Amygdala (tissue), 56 donors: ENCODE measurements at regions not wholly inside any gene's neighbourhood (a gene's known extent, or its start where the extent isn't known, plus 50 kb on each side); places are given as distances from the start of the nearest gene placed in this dataset.
"Not testable (repeated sequence)": the region's sequence is repeated elsewhere in the genome, so short reads cannot be mapped to it uniquely, and the experiment has no call there.

Experiments used
- DNase-seq, 56 donors: peaks; one replicate each; lab custom pipeline; 2025; lab: John Stamatoyannopoulos, UW

DNA sequence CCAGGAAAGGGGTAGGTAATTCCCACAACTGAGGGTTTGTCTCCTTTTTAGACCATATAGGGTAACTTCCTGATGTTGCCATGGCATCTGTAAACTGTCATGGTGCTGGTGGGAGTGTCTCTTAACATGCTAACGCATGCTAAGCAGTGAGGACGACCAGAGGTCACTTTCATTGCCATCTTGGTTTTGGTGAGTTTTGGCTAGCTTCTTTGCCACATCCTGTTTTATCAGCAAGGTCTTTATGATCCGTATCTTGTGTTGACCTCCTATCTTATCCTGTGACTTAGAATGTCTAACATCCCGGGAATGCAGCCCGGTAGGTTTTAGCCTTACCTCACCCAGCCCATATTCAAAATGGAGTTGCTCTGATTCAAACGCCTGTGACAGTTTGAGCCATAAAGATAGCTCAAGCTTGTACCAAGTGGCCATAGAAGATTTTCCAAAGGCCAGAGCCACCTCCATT lies 176.0 kb upstream of the NAMPT start:
- no peak for DNase-seq

- no peak for DNase-seq
These were observed 174.8 kb upstream of the NAMPT start for GRCh38 chr7:106459397-106460072.

- DNase-seq: no peak
These were observed 172.9 kb upstream of the NAMPT start for GRCh38 chr7:106457678-106458077.

DNA sequence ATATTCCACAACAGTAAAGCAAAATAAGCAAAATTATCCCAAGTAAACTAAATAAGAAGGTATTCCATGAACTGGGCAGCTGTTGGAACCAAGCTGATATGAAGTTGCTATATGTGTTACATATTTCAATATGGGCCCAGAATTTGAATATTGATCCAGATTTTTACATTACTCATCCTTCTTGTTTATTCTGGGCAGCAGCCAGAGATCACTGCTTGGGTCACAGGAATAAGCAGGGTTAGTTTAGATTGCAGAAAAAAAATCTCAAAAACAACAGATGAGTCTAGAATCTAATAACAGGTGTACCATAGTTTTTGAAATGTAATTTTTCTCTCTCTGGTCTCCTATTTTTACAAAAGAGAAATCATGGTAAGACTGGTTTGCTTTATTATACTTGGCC lies 171.5 kb upstream of the NAMPT start:
- DNase-seq: no peak

GRCh38 chr7:106452031-106452851 lies 167.5 kb upstream of the NAMPT start:
- DNase-seq: no peak

DNA sequence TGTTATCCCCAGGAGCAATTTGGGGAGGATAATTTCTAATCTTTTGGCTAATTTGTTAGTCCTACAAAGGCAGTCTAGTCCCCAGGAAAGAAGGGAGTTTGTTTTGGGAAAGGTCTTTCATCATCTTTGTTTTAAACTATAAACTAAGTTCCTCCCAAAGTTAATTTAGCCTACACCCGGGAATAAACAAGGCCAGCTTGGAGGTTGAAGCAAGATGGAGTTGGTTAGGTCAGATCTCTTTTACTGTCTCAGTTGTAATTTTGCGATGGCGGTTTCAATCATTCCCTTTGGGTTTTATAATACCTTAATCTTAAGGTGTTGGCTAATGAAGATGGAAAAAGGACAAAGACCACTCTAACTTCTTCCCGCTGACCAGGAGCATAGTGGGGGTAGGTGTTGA lies 166.4 kb upstream of the NAMPT start:
- no peak for DNase-seq

DNA sequence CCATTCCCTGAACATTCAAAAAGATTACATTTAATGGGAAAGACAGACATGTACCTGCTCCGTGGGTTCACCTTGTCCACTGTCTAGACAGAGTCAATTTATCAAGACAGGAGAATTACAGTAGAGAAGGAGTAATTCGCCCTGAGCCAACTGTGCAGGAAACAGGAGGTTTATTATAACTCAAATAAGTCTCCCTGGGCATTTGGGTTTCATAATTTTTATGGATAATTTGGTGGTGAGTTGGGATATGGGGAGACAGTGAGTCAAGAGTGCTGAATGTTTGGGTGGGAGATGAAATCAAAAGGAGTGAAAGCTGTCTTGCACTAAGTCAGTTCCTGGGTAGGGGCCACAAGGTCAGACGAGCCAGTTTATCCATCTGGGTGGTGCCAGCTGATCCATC lies 165.9 kb upstream of the NAMPT start:
- no peak for DNase-seq

- no peak for DNase-seq
These were observed 164.4 kb upstream of the NAMPT start for GRCh38 chr7:106448992-106449859.

DNA sequence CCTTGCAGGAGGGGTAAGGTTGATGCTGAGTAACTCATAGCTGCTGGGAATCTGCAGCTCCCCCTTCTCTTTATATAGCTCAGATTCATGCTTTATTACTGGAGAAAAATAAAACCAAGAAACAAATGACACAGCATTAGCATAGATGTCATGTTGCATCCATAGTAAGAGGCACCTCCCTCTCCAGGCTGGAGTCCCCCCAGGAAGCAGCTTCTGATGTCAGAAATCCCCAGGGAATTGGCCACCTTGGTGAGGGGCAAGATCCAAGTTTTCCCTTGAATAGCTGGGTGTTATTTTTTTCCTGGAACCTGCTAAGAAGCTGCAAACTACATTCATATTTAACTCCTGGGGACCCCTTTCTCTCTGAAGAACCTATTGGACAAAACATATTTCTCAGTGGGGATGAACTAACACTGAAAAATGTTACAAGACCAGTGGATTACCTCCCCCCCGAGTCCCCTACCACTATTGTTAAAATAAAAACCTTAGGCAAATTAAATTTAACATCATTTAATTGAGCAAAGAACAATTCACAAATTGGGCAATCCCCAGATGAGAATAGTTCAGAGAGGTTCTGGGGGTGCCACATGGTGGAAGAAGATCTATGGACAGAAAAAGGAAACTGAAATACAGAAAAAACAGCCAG lies 163.7 kb upstream of the NAMPT start:
- DNase-seq: no peak

- DNase-seq: no peak
These were observed 162.6 kb upstream of the NAMPT start for GRCh38 chr7:106447318-106447847.

GRCh38 chr7:106445366-106445765 lies 160.6 kb upstream of the NAMPT start:
- DNase-seq: not testable (repeated sequence)

DNA sequence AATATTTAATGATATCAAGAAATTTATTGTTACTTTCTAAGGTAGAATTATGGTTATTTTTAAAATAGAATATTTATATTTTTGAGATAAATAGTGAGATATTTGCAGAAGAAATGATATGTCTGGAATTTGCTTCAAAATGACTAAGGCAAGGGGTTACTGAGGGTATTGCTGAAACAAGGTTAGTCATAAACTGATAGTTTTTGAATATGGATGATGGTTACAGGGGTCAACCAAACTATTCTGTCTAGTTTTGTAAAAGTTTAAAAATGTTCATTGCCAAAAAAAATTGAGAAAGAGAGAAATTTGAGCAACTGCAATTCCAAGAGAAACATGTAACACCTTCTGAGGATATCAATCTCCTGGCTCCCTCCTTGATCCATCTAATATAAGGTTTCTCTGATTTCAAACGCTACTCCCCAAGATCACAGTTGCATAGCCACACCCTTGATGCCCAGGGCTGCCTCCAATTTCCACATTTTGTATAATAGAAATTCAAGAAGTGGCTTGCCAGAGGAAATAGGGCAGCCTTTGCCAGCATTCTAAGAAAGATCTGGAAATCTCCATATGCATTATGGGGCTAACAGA lies 159.4 kb upstream of the NAMPT start:
- no peak for DNase-seq

- no peak for DNase-seq
These were observed 158.4 kb upstream of the NAMPT start for GRCh38 chr7:106443156-106443555.

DNA sequence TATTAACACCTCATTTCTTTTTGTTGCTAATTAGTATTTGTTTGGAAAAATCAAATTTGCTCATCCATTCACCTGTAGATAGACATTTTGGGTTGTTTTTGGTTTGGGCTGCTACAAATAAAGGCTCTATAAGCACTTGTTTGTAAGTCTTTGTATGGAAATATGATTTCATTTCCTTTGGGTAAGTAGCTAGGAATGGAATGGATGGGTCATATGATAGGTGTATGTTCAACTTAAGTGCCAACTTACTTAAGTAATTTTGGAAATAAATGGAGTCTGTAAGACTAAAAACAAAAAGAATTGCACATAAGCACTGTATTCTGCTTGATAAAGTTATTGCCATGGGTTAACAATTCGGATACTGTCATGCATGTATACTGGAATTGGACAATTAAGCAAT lies 157.7 kb upstream of the NAMPT start:
- DNase-seq: no peak

- DNase-seq: not testable (repeated sequence)
These were observed 156.6 kb upstream of the NAMPT start for GRCh38 chr7:106441343-106441742.

DNA sequence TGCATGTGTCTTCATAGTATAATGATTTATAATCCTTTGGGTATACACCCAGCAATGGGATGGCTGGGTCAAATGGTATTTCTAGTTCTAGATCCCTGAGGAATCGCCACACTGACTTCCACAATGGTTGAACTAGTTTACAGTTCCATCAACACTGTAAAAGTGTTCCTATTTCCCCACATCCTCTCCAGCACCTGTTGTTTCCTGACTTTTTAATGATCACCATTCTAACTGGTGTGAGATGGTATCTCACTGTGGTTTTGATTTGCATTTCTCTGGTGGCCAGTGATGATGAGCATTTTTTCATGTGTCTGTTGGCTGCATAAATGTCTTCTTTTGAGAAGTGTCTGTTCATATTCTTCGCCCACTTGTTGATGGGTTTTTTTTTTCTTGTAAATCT lies 152.2 kb upstream of the NAMPT start:
- DNase-seq: not testable (repeated sequence)

DNA sequence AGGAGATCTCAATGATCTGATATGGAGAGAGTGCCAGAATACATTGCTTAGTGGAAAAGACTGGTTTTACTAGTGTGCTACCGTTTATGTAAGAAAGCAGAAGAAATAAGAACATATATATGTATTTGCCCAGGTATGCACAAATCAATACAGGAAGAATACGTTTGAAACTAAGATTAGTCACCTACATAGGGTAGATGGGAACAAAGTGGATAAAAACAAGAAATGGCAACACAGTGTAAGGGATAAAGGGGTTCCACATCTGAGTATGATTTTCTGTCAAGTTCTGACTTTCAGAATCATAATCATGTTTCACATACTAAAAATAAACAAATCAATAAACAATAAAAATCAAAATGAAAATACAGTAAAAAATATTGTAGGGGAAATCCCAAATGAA lies 148.6 kb upstream of the NAMPT start:
- no peak for DNase-seq

- DNase-seq: no peak
These were observed 146.0 kb upstream of the NAMPT start for GRCh38 chr7:106430535-106431455.

GRCh38 chr7:106430103-106430502 lies 145.3 kb upstream of the NAMPT start:
- no peak for DNase-seq
